OCI-LY1 (cell line): ENCODE measurements at regions not wholly inside any gene's neighbourhood (a gene's known extent, or its start where the extent isn't known, plus 50 kb on each side); places are given as distances from the start of the nearest gene placed in this dataset.
A peak's percentile ranks its signal among the peaks of the same experiment; 100 is the strongest.

Experiments
- H2AFZ ChIP-seq: fragments of 200-600 bp; sonication (generic), shearing (Covaris generic); 2 replicates; pipeline ENCODE4 v1.6.0; 2014; ENCODE audit warnings: antibody characterized with exemption, mild to moderate bottlenecking, low read length
- H3F3A ChIP-seq: fragments of 200-600 bp; sonication (generic), shearing (Covaris generic); 2 replicates; pipeline ENCODE4 v1.6.0; 2014; ENCODE audit warnings: mild to moderate bottlenecking, antibody characterized with exemption, low read length, moderate library complexity; ENCODE audit not compliant: insufficient read depth
- H3K27ac ChIP-seq: fragments of 200-600 bp; sonication (generic); 2 replicates; pipeline ENCODE4 v1.5.1; 2014; ENCODE audit warnings: low read length, mixed run types, mild to moderate bottlenecking, low read depth; ENCODE audit not compliant: poor library complexity, severe bottlenecking
- H3K27me3 ChIP-seq: fragments of 200-600 bp; sonication (generic); 2 replicates; pipeline ENCODE4 v1.6.0; 2014; ENCODE audit warnings: antibody characterized with exemption, mild to moderate bottlenecking, low read length, moderate library complexity; ENCODE audit not compliant: insufficient read depth
- H3K36me3 ChIP-seq: fragments of 200-600 bp; sonication (generic); 2 replicates; pipeline ENCODE4 v1.6.1; 2014; ENCODE audit warnings: mild to moderate bottlenecking, antibody characterized with exemption, low read length, moderate library complexity, mixed read lengths; ENCODE audit not compliant: insufficient read depth
- H3K4me1 ChIP-seq: fragments of 200-600 bp; sonication (generic); 2 replicates; pipeline ENCODE4 v1.5.1; 2014; ENCODE audit warnings: mild to moderate bottlenecking, low read length, moderate library complexity; ENCODE audit not compliant: insufficient read depth, severe bottlenecking
- H3K4me2 ChIP-seq: fragments of 200-600 bp; sonication (generic), shearing (Covaris generic); 2 replicates; pipeline ENCODE4 v1.6.1; 2014; ENCODE audit warnings: low read length
- H3K4me3 ChIP-seq: fragments of 200-600 bp; sonication (generic); 2 replicates; pipeline ENCODE4 v1.5.1; 2014; ENCODE audit warnings: low read length, low read depth, mild to moderate bottlenecking, mixed read lengths; ENCODE audit not compliant: poor library complexity, severe bottlenecking
- H3K79me2 ChIP-seq: fragments of 200-600 bp; shearing (Covaris generic); 2 replicates; pipeline ENCODE4 v1.6.1; 2016; ENCODE audit warnings: mixed run types, low read length, mixed read lengths; ENCODE audit not compliant: insufficient read depth
- H3K9ac ChIP-seq: fragments of 200-600 bp; sonication (generic), shearing (Covaris generic); 2 replicates; pipeline ENCODE4 v1.6.1; 2014; ENCODE audit warnings: mild to moderate bottlenecking, low read length, mixed read lengths
- H3K9me2 ChIP-seq: fragments of 200-600 bp; sonication (generic), shearing (Covaris generic); 2 replicates; pipeline ENCODE4 v1.6.1; 2014; ENCODE audit warnings: low read depth, mild to moderate bottlenecking, low read length, mixed read lengths
- H3K9me3 ChIP-seq: fragments of 200-600 bp; shearing (Covaris generic); 2 replicates; pipeline ENCODE4 v1.6.1; 2014; ENCODE audit warnings: low read length, mixed read lengths
- H4K20me1 ChIP-seq: fragments of 200-600 bp; sonication (generic), shearing (Covaris generic); 2 replicates; pipeline ENCODE4 v1.6.0; 2016; ENCODE audit warnings: mild to moderate bottlenecking, low read length; ENCODE audit not compliant: insufficient read depth
- EZH2 ChIP-seq: fragments of 200-600 bp; sonication (generic), shearing (Covaris generic); IDR thresholded peaks from 2 replicates; pipeline ENCODE4 v1.8.0; 2017; ENCODE audit warnings: borderline replicate concordance, mixed run types, mild to moderate bottlenecking, antibody characterized with exemption, low read length, moderate library complexity, mixed read lengths
- TF ChIP-seq, protein P1 (sequence below): fragments of 200-600 bp; sonication (generic), shearing (Covaris generic); IDR thresholded peaks from 2 replicates; pipeline ENCODE4 v1.5.1; 2017; ENCODE audit warnings: mild to moderate bottlenecking, antibody characterized with exemption, low read length, moderate library complexity, mixed read lengths

DNA sequence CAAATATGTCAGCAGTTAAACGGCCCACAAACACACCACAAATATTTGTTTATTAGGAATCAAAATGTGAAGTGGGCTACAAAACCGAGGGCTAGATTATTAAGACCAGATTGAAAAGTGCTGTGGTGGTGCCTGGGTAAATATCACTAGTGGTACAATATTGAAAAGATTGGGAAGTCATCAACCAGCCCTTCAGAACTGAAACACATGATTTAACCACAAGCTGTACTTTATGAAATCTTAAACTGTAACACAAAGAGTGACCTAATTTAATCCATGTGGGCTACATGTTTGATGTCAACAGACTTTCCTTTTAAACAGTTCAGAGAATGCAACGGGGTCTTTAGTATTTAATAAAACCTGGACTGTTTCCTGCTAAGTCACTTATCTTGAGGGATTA, 182.3 kb downstream of the SPATA31D1 start:
- H3K27ac ChIP-seq, result peak overlapping the region; percentile 95
- no peak overlapping the region; the same call in 1 of the 2 replicates for H2AFZ ChIP-seq
- H3K36me3 ChIP-seq, result no peaks in the 10 kb centered on the region
- no peaks in the 10 kb centered on the region for H3K9me2 ChIP-seq
- H3F3A ChIP-seq, result no peaks in the 10 kb centered on the region
- H3K4me2 ChIP-seq, result peak overlapping the region; percentile 44
- peak overlapping the region; percentile 50 for H3K9ac ChIP-seq
- H3K9me3 ChIP-seq, result no peaks in the 10 kb centered on the region
- H3K4me3 ChIP-seq, result no peak overlapping the region
- TF ChIP-seq EZH2, result no peak
- TF ChIP-seq, protein P1, sequence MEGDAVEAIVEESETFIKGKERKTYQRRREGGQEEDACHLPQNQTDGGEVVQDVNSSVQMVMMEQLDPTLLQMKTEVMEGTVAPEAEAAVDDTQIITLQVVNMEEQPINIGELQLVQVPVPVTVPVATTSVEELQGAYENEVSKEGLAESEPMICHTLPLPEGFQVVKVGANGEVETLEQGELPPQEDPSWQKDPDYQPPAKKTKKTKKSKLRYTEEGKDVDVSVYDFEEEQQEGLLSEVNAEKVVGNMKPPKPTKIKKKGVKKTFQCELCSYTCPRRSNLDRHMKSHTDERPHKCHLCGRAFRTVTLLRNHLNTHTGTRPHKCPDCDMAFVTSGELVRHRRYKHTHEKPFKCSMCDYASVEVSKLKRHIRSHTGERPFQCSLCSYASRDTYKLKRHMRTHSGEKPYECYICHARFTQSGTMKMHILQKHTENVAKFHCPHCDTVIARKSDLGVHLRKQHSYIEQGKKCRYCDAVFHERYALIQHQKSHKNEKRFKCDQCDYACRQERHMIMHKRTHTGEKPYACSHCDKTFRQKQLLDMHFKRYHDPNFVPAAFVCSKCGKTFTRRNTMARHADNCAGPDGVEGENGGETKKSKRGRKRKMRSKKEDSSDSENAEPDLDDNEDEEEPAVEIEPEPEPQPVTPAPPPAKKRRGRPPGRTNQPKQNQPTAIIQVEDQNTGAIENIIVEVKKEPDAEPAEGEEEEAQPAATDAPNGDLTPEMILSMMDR, result no peak
- no peaks in the 10 kb centered on the region for H4K20me1 ChIP-seq
- H3K4me1 ChIP-seq, result peaks cover 76% of the 10 kb centered on the region
- no peaks in the 10 kb centered on the region for H3K27me3 ChIP-seq
- H3K79me2 ChIP-seq, result no peaks in the 10 kb centered on the region

DNA sequence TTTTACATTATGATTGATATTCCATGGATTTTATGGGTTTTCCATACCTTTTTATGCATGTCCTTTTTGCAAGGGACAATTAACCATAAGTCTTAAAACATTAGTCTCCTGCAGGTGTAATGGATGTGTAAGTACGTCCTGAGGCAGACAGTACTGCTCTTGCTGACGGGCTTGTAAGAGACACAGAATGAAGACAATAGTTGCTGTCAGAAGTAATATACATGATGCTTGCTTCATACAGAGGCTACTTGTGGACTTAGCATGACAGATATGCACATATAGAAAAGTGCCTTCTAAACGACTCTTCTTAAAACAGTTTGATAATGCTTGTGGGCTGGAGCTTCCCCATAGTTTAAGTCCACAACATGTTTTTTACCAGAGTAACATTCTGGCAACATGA, 182.7 kb downstream of the SPATA31D1 start:
- Histone ChIP-seq H3K9ac (peak overlapping the region; percentile 50), H3K27ac (peak overlapping the region; percentile 95), H3K4me2 (peak overlapping the region; percentile 44), H3K9me2 (no peaks in the 10 kb centered on the region), H3K4me1 (peaks cover 76% of the 10 kb centered on the region), H3K79me2 (no peaks in the 10 kb centered on the region), H2AFZ (peak overlapping the region; percentile 7; the same call in 1 of the 2 replicates), H4K20me1 (no peaks in the 10 kb centered on the region), H3K27me3 (no peaks in the 10 kb centered on the region), H3K9me3 (no peaks in the 10 kb centered on the region), H3K4me3 (no peak overlapping the region), H3F3A (no peaks in the 10 kb centered on the region), H3K36me3 (no peaks in the 10 kb centered on the region)
- no peak for TF ChIP-seq EZH2
- TF ChIP-seq, protein P1, result no peak

GRCh38 chr9:82180711-82181110, 192.1 kb downstream of the SPATA31D1 start:
- TF ChIP-seq EZH2, result no peak
- TF ChIP-seq, protein P1, result no peak
- Histone ChIP-seq H3K79me2 (no peaks in the 10 kb centered on the region), H3F3A (peaks cover 6% of the 10 kb centered on the region; the same call in 1 of the 2 replicates), H3K27ac (peak overlapping the region; percentile 98), H3K4me1 (peaks cover 67% of the 10 kb centered on the region), H3K27me3 (no peaks in the 10 kb centered on the region), H3K9ac (peak overlapping the region; percentile 59), H2AFZ (no peak overlapping the region), H3K36me3 (no peaks in the 10 kb centered on the region; the same call in 1 of the 2 replicates), H3K4me3 (peak overlapping the region; percentile 22), H3K4me2 (peak overlapping the region; percentile 41; the same call in 1 of the 2 replicates), H4K20me1 (no peaks in the 10 kb centered on the region), H3K9me3 (no peaks in the 10 kb centered on the region), H3K9me2 (no peaks in the 10 kb centered on the region)
